HL-60 (cell line): ENCODE measurements at regions not wholly inside any gene's neighbourhood (a gene's known extent, or its start where the extent isn't known, plus 50 kb on each side); places are given as distances from the start of the nearest gene placed in this dataset.

Experiments
- DNase-seq, 2 experiments: peaks; one replicate each; pipeline ENCODE4 v3.0.0-alpha.2; 2010 to 2020; ENCODE audit warnings: low read depth in 1 of 2, low spot score in 1 of 2
- H3K27ac ChIP-seq: fragments of 250-450 bp; sonication (Bioruptor Pico); replicated peaks from 2 replicates; pipeline ENCODE4 v1.5.1; 2020; ENCODE audit warnings: mild to moderate bottlenecking, moderate library complexity
- H3K27me3 ChIP-seq: fragments of 250-450 bp; sonication (Bioruptor Pico); 2 replicates; pipeline ENCODE4 v1.5.1; 2021; ENCODE audit warnings: mild to moderate bottlenecking, moderate library complexity; ENCODE audit not compliant: insufficient read depth, poor library complexity, severe bottlenecking
- H3K4me3 ChIP-seq: replicated peaks from 2 replicates; pipeline ENCODE4 v1.5.1; 2011; ENCODE audit warnings: mild to moderate bottlenecking, control low read depth, low read length; ENCODE audit not compliant: insufficient read depth
- CTCF ChIP-seq: IDR thresholded peaks from one replicate; pipeline ENCODE4 v1.5.1; 2011; ENCODE audit warnings: low read length, control low read depth, inconsistent platforms; ENCODE audit not compliant: insufficient read depth
- GABPA ChIP-seq: IDR thresholded peaks from 2 replicates; pipeline ENCODE4 v1.6.1; 2012; ENCODE audit warnings: low read depth
- POLR2AphosphoS5 ChIP-seq: IDR thresholded peaks from 2 replicates; pipeline ENCODE4 v1.6.1; 2012; ENCODE audit warnings: low read depth
- REST ChIP-seq: IDR thresholded peaks from 2 replicates; pipeline ENCODE4 v1.6.1; 2012; ENCODE audit warnings: low read depth; ENCODE audit not compliant: insufficient replicate concordance
- SPI1 ChIP-seq: IDR thresholded peaks from 2 replicates; pipeline ENCODE4 v1.6.1; 2012; ENCODE audit warnings: low read depth, mild to moderate bottlenecking, borderline replicate concordance

GRCh38 chr6:169048185-169048864 is 205.3 kb downstream of the THBS2 start:
- no peaks in the 10 kb centered on the region for H3K27me3 ChIP-seq
- no peak for TF ChIP-seq SPI1
- no peak for TF ChIP-seq REST
- TF ChIP-seq CTCF = no peak
- no peak for TF ChIP-seq POLR2AphosphoS5
- TF ChIP-seq GABPA = no peak
- H3K4me3 ChIP-seq = no peak overlapping the region
- no peak for DNase-seq
- H3K27ac ChIP-seq = no peak overlapping the region

- Histone ChIP-seq H3K4me3 (no peak overlapping the region), H3K27ac (no peak overlapping the region), H3K27me3 (no peaks in the 10 kb centered on the region)
- DNase-seq = no peak
- TF ChIP-seq GABPA (no peak), CTCF (no peak), POLR2AphosphoS5 (no peak), REST (no peak), SPI1 (no peak)
Measured at GRCh38 chr6:169047345-169047744, 206.3 kb downstream of the THBS2 start.

- no peak overlapping the region for H3K27ac ChIP-seq
- H3K27me3 ChIP-seq = no peaks in the 10 kb centered on the region
- H3K4me3 ChIP-seq = no peak overlapping the region
- TF ChIP-seq SPI1 (no peak), POLR2AphosphoS5 (no peak), GABPA (no peak), REST (no peak), CTCF (no peak)
- DNase-seq = no peak
Measured at GRCh38 chr6:169046483-169047192, 207.0 kb downstream of the THBS2 start.
